BE2C (cell line): ENCODE measurements at regions not wholly inside any gene's neighbourhood (a gene's known extent, or its start where the extent isn't known, plus 50 kb on each side); places are given as distances from the start of the nearest gene placed in this dataset.
"Not testable (repeated sequence)": the region's sequence is repeated elsewhere in the genome, so short reads cannot be mapped to it uniquely, and the experiment has no call there.

ENCODE experiments used
- DNase-seq: peaks from one replicate; pipeline ENCODE4 v3.0.0-alpha.2; 2020
- H3K27me3 ChIP-seq: fragments of 250-450 bp; sonication (Bioruptor Pico); 2 replicates; pipeline ENCODE4 v1.5.1; 2020; ENCODE audit warnings: mild to moderate bottlenecking
- H3K36me3 ChIP-seq: fragments of 250-450 bp; sonication (Bioruptor Pico); 2 replicates; pipeline ENCODE4 v1.5.1; 2020; ENCODE audit warnings: mild to moderate bottlenecking
- H3K4me1 ChIP-seq: fragments of 250-450 bp; sonication (Bioruptor Pico); 2 replicates; pipeline ENCODE4 v1.5.1; 2020
- H3K4me3 ChIP-seq: 2 replicates; pipeline ENCODE4 v1.5.1; 2011; ENCODE audit warnings: low read depth, low read length
- H3K9me3 ChIP-seq: fragments of 250-450 bp; sonication (Bioruptor Pico); 2 replicates; pipeline ENCODE4 v1.5.1; 2020
- TF ChIP-seq, protein P1 (sequence below): IDR thresholded peaks from 2 replicates; pipeline ENCODE4 v1.5.1; 2012; ENCODE audit warnings: mild to moderate bottlenecking, low read depth, low read length

DNA sequence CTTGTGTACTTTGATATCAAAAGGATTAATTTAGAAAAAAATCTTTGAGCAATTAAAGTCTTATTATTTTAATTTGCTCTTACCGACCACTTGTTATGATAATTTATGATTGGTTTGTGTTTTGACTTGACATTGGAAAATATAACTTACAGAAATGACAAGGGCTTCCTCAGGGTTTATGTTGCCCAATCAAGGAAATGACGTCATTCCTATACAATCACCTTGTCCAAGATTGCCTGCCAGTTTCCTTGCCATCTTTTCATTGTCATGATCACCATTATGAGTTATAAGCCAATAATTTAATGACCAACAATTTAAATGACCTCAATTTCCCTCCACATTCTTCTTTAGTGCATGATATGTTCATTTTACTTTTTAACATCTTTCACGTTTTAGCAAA is 351.8 kb upstream of the TMEFF2 start:
- no peak overlapping the region for H3K4me3 ChIP-seq
- H3K4me1 ChIP-seq = 0 out of 2 replicates have a peak, but pooled peaks cover 3% of the 10 kb centered on the region
- no peak for DNase-seq
- no peaks in the 10 kb centered on the region for H3K9me3 ChIP-seq
- H3K36me3 ChIP-seq = no peaks in the 10 kb centered on the region
- H3K27me3 ChIP-seq = no peaks in the 10 kb centered on the region
- TF ChIP-seq, protein P1, sequence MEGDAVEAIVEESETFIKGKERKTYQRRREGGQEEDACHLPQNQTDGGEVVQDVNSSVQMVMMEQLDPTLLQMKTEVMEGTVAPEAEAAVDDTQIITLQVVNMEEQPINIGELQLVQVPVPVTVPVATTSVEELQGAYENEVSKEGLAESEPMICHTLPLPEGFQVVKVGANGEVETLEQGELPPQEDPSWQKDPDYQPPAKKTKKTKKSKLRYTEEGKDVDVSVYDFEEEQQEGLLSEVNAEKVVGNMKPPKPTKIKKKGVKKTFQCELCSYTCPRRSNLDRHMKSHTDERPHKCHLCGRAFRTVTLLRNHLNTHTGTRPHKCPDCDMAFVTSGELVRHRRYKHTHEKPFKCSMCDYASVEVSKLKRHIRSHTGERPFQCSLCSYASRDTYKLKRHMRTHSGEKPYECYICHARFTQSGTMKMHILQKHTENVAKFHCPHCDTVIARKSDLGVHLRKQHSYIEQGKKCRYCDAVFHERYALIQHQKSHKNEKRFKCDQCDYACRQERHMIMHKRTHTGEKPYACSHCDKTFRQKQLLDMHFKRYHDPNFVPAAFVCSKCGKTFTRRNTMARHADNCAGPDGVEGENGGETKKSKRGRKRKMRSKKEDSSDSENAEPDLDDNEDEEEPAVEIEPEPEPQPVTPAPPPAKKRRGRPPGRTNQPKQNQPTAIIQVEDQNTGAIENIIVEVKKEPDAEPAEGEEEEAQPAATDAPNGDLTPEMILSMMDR = no peak

DNA sequence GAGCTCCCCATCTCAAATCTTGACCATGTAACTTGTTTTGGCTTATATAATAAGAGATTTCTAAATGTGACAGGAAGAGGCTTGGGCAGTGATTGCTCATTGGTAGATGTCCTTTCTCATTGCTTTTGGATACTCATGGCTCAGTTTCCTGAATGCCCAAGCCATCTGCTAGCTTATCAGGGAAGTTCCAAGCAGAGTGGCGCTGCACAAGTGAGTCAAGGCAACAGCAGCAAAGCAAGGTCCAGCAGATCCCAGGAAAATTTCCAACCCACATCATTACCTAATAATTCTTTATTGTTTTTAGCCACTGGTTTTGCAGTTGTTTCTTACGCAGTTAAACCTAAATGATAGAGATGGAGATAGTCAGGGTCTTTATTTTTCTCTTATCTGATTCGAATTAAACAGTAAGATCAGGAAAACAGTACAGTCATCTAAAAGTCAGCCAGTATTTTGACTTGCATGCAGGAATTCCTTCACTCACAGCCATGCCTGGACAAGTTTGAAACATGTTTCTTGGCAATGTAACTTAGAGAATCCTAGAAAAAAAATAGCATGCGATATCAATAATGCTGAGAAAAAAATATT is 349.7 kb upstream of the TMEFF2 start:
- TF ChIP-seq, protein P1 = no peak
- Histone ChIP-seq H3K4me1 (0 out of 2 replicates have a peak, but pooled peaks cover 3% of the 10 kb centered on the region), H3K9me3 (no peaks in the 10 kb centered on the region), H3K27me3 (no peaks in the 10 kb centered on the region), H3K4me3 (no peak overlapping the region), H3K36me3 (no peaks in the 10 kb centered on the region)
- DNase-seq = peak; percentile 27

DNA sequence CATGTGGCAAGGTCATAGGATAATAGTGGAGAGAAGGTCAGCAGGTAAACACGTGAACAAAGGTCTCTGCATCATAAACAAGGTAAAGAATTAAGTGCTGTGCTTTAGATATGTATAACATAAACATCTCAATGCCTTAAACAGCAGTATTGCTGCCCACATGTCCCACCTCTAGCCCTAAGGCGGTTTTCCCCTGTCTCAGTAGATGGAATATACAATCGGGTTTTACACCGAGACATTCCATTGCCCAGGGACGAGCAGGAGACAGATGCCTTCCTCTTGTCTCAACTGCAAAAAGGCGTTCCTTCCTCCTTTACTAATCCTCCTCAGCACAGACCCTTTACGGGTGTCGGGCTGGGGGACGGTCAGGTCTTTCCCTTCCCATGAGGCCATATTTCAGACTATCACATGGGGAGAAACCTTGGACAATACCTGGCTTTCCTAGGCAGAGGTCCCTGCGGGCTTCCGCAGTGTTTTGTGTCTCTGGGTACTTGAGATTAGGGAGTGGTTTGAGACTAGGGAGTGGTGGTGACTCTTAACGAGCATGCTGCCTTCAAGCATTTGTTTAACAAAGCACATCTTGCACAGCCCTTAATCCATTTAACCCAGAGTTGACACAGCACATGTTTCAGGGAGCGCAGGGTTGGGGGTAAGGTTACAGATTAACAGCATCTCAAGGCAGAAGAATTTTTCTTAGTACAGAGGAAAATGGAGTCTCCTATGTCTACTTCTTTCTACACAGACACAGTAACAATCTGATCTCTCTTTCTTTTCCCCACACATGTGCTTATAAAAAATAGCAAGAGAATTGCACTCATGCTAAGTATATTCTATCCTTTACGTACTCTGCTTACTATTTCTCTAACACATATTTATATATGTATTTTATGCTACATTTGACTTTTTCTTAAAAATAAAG is 347.7 kb upstream of the TMEFF2 start:
- H3K27me3 ChIP-seq, DNase-seq, H3K4me1 ChIP-seq, H3K9me3 ChIP-seq, H3K36me3 ChIP-seq, H3K4me3 ChIP-seq: not testable (repeated sequence)

DNA sequence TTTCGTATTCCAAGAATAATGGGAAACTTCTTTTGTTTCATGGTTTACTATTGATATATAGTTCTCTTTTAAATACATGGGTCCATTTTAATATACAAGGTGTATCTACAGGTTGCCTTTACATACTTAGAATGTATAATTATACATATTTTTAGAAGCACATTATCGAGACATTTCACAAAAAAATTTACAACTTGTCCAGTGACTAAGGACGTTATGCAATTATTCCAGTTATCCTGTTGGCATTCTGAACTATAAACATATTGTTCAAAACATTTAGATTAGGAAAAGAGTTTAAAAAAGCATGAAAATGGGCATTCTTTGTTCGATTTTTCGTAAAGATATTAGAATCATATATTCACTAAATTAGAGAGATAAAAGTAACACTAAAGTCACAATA is 344.6 kb upstream of the TMEFF2 start:
- Histone ChIP-seq H3K4me1 (0 out of 2 replicates have a peak, but pooled peaks cover under 1% of the 10 kb centered on the region), H3K4me3 (no peak overlapping the region), H3K27me3 (no peaks in the 10 kb centered on the region), H3K36me3 (no peaks in the 10 kb centered on the region), H3K9me3 (no peaks in the 10 kb centered on the region)
- TF ChIP-seq, protein P1 = no peak
- no peak for DNase-seq

DNA sequence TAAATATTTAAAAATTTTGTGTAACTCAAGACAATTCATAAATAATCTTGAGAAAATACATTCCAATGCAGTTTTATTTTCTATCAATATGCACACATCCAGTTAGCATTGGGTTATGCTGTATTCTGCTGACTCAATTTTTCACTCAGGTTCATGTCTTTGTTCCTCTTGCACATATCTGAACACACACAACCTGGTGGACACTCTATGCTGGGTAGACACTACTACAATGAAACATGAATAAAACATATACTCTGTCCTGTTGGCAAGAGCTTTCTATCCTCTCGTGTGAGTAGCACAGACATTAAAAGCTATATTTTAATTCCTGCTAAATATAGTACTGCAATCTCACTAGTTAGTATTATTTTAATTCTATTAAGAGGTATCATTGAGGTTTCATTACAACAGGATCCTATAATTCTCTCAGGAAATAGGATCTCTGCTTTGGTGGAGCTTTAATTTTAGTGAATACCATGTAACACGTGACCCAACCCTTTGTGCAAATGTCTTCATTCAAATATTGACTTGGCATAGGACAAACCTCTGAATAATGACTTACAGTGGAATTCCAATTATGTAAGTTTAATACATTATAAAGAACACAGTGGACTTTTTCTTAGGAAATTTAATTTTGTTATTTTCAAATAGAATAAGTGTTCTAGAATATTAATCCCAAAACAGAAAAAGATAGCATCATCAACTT is 342.3 kb upstream of the TMEFF2 start:
- Histone ChIP-seq H3K27me3 (no peaks in the 10 kb centered on the region), H3K36me3 (no peaks in the 10 kb centered on the region), H3K4me3 (no peak overlapping the region), H3K9me3 (no peaks in the 10 kb centered on the region), H3K4me1 (no peaks in the 10 kb centered on the region)
- TF ChIP-seq, protein P1 = no peak
- DNase-seq = no peak

DNA sequence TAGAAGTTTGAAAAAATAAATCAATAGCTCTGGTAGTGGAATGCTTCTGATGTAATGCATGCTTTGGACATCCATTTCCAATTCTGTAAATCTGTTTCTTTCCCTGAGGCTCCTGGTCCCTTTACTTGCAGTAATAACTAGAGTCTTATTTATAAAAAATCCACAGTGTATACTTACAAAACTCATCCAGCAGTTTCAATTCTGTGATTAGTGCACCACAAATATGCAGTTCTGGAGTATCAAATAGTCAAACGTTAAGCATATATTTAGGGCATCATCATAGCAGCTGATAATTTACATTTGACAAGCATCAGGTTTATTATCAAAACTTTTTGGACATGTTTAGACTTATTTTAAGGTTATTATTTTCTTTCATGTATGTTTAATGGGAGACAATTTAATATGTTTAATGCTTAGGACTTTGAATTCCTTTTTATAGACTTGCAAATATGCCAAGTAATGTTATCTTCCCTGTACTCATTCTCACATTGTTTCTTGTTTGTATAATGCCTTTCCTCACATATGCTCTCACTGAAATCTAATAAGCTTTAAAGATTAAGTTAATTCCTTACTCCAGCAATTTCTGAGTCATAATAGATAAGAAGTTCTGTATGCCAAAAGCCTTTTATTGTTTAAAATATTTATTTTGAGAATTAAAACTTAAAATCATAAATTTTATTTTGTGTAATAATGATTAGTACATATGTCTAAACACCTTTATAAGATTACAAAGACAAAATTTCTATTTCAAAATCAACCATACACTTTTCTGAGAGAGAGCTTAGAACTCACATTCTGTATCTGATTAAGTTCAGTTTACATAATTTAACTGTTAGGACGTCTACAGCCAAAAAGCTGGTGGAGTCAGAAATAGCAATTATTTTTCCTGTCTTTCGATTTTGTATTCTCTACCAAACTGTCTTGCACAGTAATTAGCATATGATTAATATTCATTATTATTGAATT is 341.5 kb upstream of the TMEFF2 start:
- Histone ChIP-seq H3K9me3 (no peaks in the 10 kb centered on the region), H3K27me3 (no peaks in the 10 kb centered on the region), H3K4me1 (no peaks in the 10 kb centered on the region), H3K36me3 (no peaks in the 10 kb centered on the region), H3K4me3 (no peak overlapping the region)
- TF ChIP-seq, protein P1 = no peak
- DNase-seq = no peak
